ENCODE measurements at regions not wholly inside any gene's neighbourhood (a gene's known extent, or its start where the extent isn't known, plus 50 kb on each side); places are given as distances from the start of the nearest gene placed in this dataset.
"Not testable (repeated sequence)": the region's sequence is repeated elsewhere in the genome, so short reads cannot be mapped to it uniquely, and the experiment has no call there.

- H3K9me3 ChIP-seq (ENCODE audit: control insufficient read depth, low read length); H3K27me3 ChIP-seq (ENCODE audit: control insufficient read depth, insufficient read depth, low read length, poor library complexity, severe bottlenecking); H3K27ac ChIP-seq (ENCODE audit: insufficient read depth, low read depth, low read length, poor library complexity, severe bottlenecking); H3K4me3 ChIP-seq (ENCODE audit: insufficient read depth, low read depth, low read length); H3K36me3 ChIP-seq (ENCODE audit: control insufficient read depth, insufficient read depth, low read length); H3K4me1 ChIP-seq (ENCODE audit: control insufficient read depth, insufficient read depth, low read length): not testable (repeated sequence)
- 84 to 98% methylated on average over 2 of the region's 4 CpGs for WGBS, 2 experiments
Measured at GRCh38 chr10:47680848-47681637, 82.3 kb downstream of the SYT15B start.

- not testable (repeated sequence) for H3K36me3 ChIP-seq (ENCODE audit: control insufficient read depth, insufficient read depth, low read length); H3K27me3 ChIP-seq (ENCODE audit: control insufficient read depth, insufficient read depth, low read length, poor library complexity, severe bottlenecking); H3K27ac ChIP-seq (ENCODE audit: insufficient read depth, low read depth, low read length, poor library complexity, severe bottlenecking); H3K4me3 ChIP-seq (ENCODE audit: insufficient read depth, low read depth, low read length); H3K4me1 ChIP-seq (ENCODE audit: control insufficient read depth, insufficient read depth, low read length); H3K9me3 ChIP-seq (ENCODE audit: control insufficient read depth, low read length)
- WGBS, 2 experiments, result no CpG with 5 or more reads among the region's 1 CpG
Measured at GRCh38 chr10:47676102-47676501, 87.3 kb downstream of the SYT15B start.

GRCh38 chr10:47675577-47675976, 87.8 kb downstream of the SYT15B start:
- not testable (repeated sequence) for H3K9me3 ChIP-seq (ENCODE audit: control insufficient read depth, low read length); H3K36me3 ChIP-seq (ENCODE audit: control insufficient read depth, insufficient read depth, low read length); H3K4me1 ChIP-seq (ENCODE audit: control insufficient read depth, insufficient read depth, low read length); H3K27ac ChIP-seq (ENCODE audit: insufficient read depth, low read depth, low read length, poor library complexity, severe bottlenecking); H3K27me3 ChIP-seq (ENCODE audit: control insufficient read depth, insufficient read depth, low read length, poor library complexity, severe bottlenecking); H3K4me3 ChIP-seq (ENCODE audit: insufficient read depth, low read depth, low read length)

- H3K4me1 ChIP-seq (ENCODE audit: control insufficient read depth, insufficient read depth, low read length), result not testable (repeated sequence)
Measured at GRCh38 chr10:47673128-47673527, 90.3 kb downstream of the SYT15B start.

DNA sequence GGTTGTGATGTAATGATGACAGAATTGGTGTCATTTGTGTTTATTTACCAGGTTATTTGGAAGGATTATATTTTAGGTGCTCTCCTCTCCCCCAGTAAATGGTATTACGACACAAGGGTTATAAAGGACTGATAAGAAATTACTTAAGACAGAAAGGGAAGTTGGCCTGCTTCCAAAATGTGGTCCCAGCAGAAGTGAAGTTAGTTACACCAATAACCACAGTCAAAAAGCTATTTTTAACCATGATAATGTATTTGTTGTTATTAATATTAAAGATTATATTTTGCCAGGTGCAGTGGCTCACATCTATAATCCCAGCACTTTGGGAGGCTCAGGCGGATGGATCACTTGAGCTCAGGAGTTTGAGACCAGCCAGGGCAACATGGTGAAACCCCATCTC, 92.5 kb downstream of the SYT15B start:
- H3K4me1 ChIP-seq (ENCODE audit: control insufficient read depth, insufficient read depth, low read length); H3K27ac ChIP-seq (ENCODE audit: insufficient read depth, low read depth, low read length, poor library complexity, severe bottlenecking); H3K9me3 ChIP-seq (ENCODE audit: control insufficient read depth, low read length); H3K4me3 ChIP-seq (ENCODE audit: insufficient read depth, low read depth, low read length); H3K27me3 ChIP-seq (ENCODE audit: control insufficient read depth, insufficient read depth, low read length, poor library complexity, severe bottlenecking); H3K36me3 ChIP-seq (ENCODE audit: control insufficient read depth, insufficient read depth, low read length): not testable (repeated sequence)
- WGBS, 2 experiments, result 80 to 100% methylated on average over 1 of the region's 2 CpGs

More at GRCh38 chr10:47673128-47673527, 90.3 kb downstream of the SYT15B start:
- not testable (repeated sequence) for H3K27me3 ChIP-seq (ENCODE audit: control insufficient read depth, insufficient read depth, low read length, poor library complexity, severe bottlenecking); H3K36me3 ChIP-seq (ENCODE audit: control insufficient read depth, insufficient read depth, low read length); H3K27ac ChIP-seq (ENCODE audit: insufficient read depth, low read depth, low read length, poor library complexity, severe bottlenecking); H3K9me3 ChIP-seq (ENCODE audit: control insufficient read depth, low read length); H3K4me3 ChIP-seq (ENCODE audit: insufficient read depth, low read depth, low read length)
- no CpG with 5 or more reads among the region's 1 CpG for WGBS, 2 experiments

DNA sequence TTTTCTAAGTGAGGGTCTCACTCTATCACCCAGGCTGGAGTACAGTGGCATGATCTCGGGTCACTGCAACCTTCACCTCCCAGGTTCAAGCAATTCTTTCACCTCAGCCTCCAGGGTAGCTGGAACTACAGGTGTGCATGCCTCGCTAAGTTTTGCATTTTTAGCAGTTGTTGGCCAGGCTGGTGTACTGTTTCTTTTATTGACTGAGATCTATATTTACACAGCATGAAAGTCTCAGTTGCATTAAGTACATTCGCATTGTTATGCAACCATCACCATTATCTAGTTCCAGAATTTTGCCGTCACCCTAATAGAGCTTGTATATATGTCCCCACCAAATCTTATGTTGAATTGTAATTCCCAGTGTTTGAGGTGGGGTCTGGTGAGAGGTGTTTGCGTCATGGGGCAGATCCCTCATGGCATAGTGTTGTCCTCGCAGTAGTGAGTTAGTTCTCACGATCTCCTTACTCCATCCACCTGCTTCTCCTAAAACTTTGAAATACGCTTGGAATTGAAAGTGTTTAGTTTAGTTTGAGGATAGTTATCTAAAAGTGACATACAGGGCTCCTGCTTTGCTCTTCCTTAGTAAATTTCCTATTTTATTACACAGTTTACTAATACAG, 101.3 kb downstream of the SYT15B start:
- not testable (repeated sequence) for H3K4me1 ChIP-seq (ENCODE audit: control insufficient read depth, insufficient read depth, low read length); H3K4me3 ChIP-seq (ENCODE audit: insufficient read depth, low read depth, low read length); H3K27ac ChIP-seq (ENCODE audit: insufficient read depth, low read depth, low read length, poor library complexity, severe bottlenecking); H3K36me3 ChIP-seq (ENCODE audit: control insufficient read depth, insufficient read depth, low read length); H3K27me3 ChIP-seq (ENCODE audit: control insufficient read depth, insufficient read depth, low read length, poor library complexity, severe bottlenecking); H3K9me3 ChIP-seq (ENCODE audit: control insufficient read depth, low read length)
- WGBS, 2 experiments, result no CpG with 5 or more reads among the region's 8 CpGs

DNA sequence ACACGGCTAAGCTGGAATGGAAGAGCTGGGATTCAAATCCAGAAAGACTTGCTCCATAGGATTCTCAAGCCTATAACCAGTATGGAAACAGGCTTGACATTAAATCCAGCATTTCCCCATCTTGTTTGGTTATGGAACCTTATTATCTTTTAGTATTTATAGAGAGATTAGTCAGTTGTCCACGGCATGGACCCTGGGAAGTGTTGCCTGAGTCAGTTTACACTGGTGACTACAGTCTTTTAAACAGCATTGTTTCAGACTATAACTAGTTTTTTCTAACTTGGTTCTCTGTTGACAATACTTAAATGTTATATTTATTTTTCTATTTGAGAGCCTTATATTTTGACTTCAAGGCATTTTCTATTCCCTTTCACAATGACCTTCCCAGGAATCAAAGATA, 106.7 kb downstream of the SYT15B start:
- H3K4me1 ChIP-seq (ENCODE audit: control insufficient read depth, insufficient read depth, low read length); H3K9me3 ChIP-seq (ENCODE audit: control insufficient read depth, low read length); H3K27ac ChIP-seq (ENCODE audit: insufficient read depth, low read depth, low read length, poor library complexity, severe bottlenecking); H3K27me3 ChIP-seq (ENCODE audit: control insufficient read depth, insufficient read depth, low read length, poor library complexity, severe bottlenecking); H3K4me3 ChIP-seq (ENCODE audit: insufficient read depth, low read depth, low read length); H3K36me3 ChIP-seq (ENCODE audit: control insufficient read depth, insufficient read depth, low read length): not testable (repeated sequence)
- no CpG with 5 or more reads among the region's 2 CpGs for WGBS, 2 experiments

DNA sequence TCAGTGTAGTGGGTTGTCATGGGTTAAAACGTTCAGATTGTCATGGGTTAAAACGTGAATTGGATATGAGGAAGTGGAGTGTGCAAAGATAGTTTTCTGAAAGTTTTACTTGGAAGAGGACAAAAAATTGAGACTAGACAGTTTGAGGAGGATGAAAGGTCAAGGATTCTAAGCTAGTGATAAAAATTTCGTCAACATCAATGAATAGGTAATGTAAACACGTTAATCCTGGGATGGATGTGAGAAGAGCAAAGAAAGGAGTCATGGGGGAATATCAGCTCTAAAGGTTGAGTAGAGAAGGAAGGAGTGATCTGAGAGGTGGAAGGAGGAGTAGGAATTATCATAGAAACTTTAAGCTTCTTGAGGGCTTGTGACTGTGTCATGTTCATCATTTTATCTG, 109.2 kb downstream of the SYT15B start:
- H3K4me1 ChIP-seq (ENCODE audit: control insufficient read depth, insufficient read depth, low read length); H3K4me3 ChIP-seq (ENCODE audit: insufficient read depth, low read depth, low read length); H3K27me3 ChIP-seq (ENCODE audit: control insufficient read depth, insufficient read depth, low read length, poor library complexity, severe bottlenecking); H3K9me3 ChIP-seq (ENCODE audit: control insufficient read depth, low read length); H3K27ac ChIP-seq (ENCODE audit: insufficient read depth, low read depth, low read length, poor library complexity, severe bottlenecking); H3K36me3 ChIP-seq (ENCODE audit: control insufficient read depth, insufficient read depth, low read length): not testable (repeated sequence)
- 100% methylated on average over 2 of the region's 4 CpGs for WGBS, 2 experiments

GRCh38 chr10:47648594-47648993, 114.8 kb downstream of the SYT15B start:
- WGBS, 2 experiments, result no CpG with 5 or more reads among the region's 2 CpGs
- not testable (repeated sequence) for H3K4me1 ChIP-seq (ENCODE audit: control insufficient read depth, insufficient read depth, low read length); H3K36me3 ChIP-seq (ENCODE audit: control insufficient read depth, insufficient read depth, low read length); H3K9me3 ChIP-seq (ENCODE audit: control insufficient read depth, low read length); H3K27me3 ChIP-seq (ENCODE audit: control insufficient read depth, insufficient read depth, low read length, poor library complexity, severe bottlenecking); H3K4me3 ChIP-seq (ENCODE audit: insufficient read depth, low read depth, low read length); H3K27ac ChIP-seq (ENCODE audit: insufficient read depth, low read depth, low read length, poor library complexity, severe bottlenecking)

DNA sequence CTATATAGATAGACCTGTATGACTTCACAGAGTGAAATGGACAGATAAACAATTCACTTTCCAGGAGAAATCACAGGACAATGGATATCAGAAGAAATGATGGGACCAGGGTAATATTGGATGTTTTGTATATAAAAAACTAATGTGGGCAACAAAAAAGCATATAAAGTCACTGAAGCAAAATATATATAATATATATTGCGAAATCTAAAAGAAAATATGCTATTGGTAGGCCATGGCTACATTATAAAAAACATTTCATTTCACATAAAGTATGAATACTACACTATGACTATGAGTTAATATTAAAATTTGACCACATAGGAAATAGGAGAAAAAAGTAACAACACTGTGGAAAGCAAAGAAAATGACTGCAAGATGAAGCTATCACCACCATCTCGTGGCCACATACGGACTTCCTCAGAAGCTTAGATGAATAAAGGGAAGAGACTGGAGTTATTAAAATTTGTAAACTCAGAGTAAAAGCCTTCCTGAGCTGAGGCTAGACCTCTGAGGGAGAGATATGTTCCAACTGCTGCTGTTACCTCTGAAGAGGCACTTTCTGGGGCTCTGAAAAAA, 115.8 kb downstream of the SYT15B start:
- H3K36me3 ChIP-seq (ENCODE audit: control insufficient read depth, insufficient read depth, low read length); H3K4me1 ChIP-seq (ENCODE audit: control insufficient read depth, insufficient read depth, low read length); H3K27ac ChIP-seq (ENCODE audit: insufficient read depth, low read depth, low read length, poor library complexity, severe bottlenecking); H3K4me3 ChIP-seq (ENCODE audit: insufficient read depth, low read depth, low read length); H3K27me3 ChIP-seq (ENCODE audit: control insufficient read depth, insufficient read depth, low read length, poor library complexity, severe bottlenecking); H3K9me3 ChIP-seq (ENCODE audit: control insufficient read depth, low read length): not testable (repeated sequence)
- no CpG with 5 or more reads among the region's 3 CpGs for WGBS, 2 experiments
